ENCODE measurements at regions not wholly inside any gene's neighbourhood (a gene's known extent, or its start where the extent isn't known, plus 50 kb on each side); places are given as distances from the start of the nearest gene placed in this dataset.
"Not testable (repeated sequence)": the region's sequence is repeated elsewhere in the genome, so short reads cannot be mapped to it uniquely, and the experiment has no call there.

GRCh38 chrX:115408771-115409400 is 119.4 kb downstream of the LUZP4 start:
- DNase-seq: no peak

- no peak for DNase-seq
These were observed 120.0 kb downstream of the LUZP4 start for GRCh38 chrX:115409551-115409950.

GRCh38 chrX:115410731-115411428 is 121.4 kb downstream of the LUZP4 start:
- no peak for DNase-seq

- no peak for DNase-seq
These were observed 123.8 kb downstream of the LUZP4 start for GRCh38 chrX:115413246-115413878.

GRCh38 chrX:115419069-115419468 is 129.6 kb downstream of the LUZP4 start:
- no peak for DNase-seq

- no peak for DNase-seq
These were observed 133.6 kb downstream of the LUZP4 start for GRCh38 chrX:115423086-115423485.

GRCh38 chrX:115425359-115425758 is 135.6 kb upstream of the PLS3 start:
- no peak for DNase-seq

GRCh38 chrX:115427861-115428410 is 133.0 kb upstream of the PLS3 start:
- no peak for DNase-seq

- DNase-seq: not testable (repeated sequence)
These were observed 126.1 kb upstream of the PLS3 start for GRCh38 chrX:115434834-115435233.

GRCh38 chrX:115437841-115438595 is 123.0 kb upstream of the PLS3 start:
- DNase-seq: no peak

- no peak for DNase-seq
These were observed 112.8 kb upstream of the PLS3 start for GRCh38 chrX:115448146-115448545.

GRCh38 chrX:115449742-115450141 is 111.2 kb upstream of the PLS3 start:
- DNase-seq: peak in 1 of 2 donors; percentile 4

- DNase-seq: no peak
These were observed 108.7 kb upstream of the PLS3 start for GRCh38 chrX:115452251-115452650.

GRCh38 chrX:115459883-115460880 is 100.8 kb upstream of the PLS3 start:
- DNase-seq: no peak

- no peak for DNase-seq
These were observed 98.6 kb upstream of the PLS3 start for GRCh38 chrX:115462406-115462805.

GRCh38 chrX:115467961-115468360 is 93.0 kb upstream of the PLS3 start:
- no peak for DNase-seq

GRCh38 chrX:115472131-115472530 is 88.8 kb upstream of the PLS3 start:
- no peak for DNase-seq

GRCh38 chrX:115486510-115486909 is 74.5 kb upstream of the PLS3 start:
- no peak for DNase-seq

GRCh38 chrX:115487608-115488007 is 73.4 kb upstream of the PLS3 start:
- DNase-seq: no peak

GRCh38 chrX:115490814-115491213 is 70.2 kb upstream of the PLS3 start:
- no peak for DNase-seq

GRCh38 chrX:115491766-115492165 is 69.2 kb upstream of the PLS3 start:
- no peak for DNase-seq

- DNase-seq: no peak
These were observed 68.0 kb upstream of the PLS3 start for GRCh38 chrX:115493015-115493414.

Measured in CD4-positive, alpha-beta T cell treated with Interleukin-1 beta for 1 hour (primary cell).